ENCODE measurements at regions not wholly inside any gene's neighbourhood (a gene's known extent, or its start where the extent isn't known, plus 50 kb on each side); places are given as distances from the start of the nearest gene placed in this dataset.
"Not testable (repeated sequence)": the region's sequence is repeated elsewhere in the genome, so short reads cannot be mapped to it uniquely, and the experiment has no call there.

GRCh38 chr14:37977481-37977880, 230.2 kb upstream of the SSTR1 start:
- no peaks in the 10 kb centered on the region for H3K4me1 Mint-ChIP-seq (ENCODE audit: low read depth)

GRCh38 chr14:37985826-37986470, 221.8 kb upstream of the SSTR1 start:
- Mint-ChIP-seq H3K4me3 (no peak overlapping the region), H3K9me3 (peaks cover 5% of the 10 kb centered on the region), H3K36me3 (ENCODE audit: low read depth) (no peaks in the 10 kb centered on the region), H3K27me3 (no peaks in the 10 kb centered on the region), H3K27ac (no peak overlapping the region), H3K4me1 (ENCODE audit: low read depth) (peaks cover 5% of the 10 kb centered on the region)

More at GRCh38 chr14:37977481-37977880, 230.2 kb upstream of the SSTR1 start:
- Mint-ChIP-seq H3K27me3 (peaks cover 4% of the 10 kb centered on the region), H3K27ac (no peak overlapping the region), H3K36me3 (ENCODE audit: low read depth) (no peaks in the 10 kb centered on the region), H3K4me3 (no peak overlapping the region), H3K9me3 (peaks cover 5% of the 10 kb centered on the region)

DNA sequence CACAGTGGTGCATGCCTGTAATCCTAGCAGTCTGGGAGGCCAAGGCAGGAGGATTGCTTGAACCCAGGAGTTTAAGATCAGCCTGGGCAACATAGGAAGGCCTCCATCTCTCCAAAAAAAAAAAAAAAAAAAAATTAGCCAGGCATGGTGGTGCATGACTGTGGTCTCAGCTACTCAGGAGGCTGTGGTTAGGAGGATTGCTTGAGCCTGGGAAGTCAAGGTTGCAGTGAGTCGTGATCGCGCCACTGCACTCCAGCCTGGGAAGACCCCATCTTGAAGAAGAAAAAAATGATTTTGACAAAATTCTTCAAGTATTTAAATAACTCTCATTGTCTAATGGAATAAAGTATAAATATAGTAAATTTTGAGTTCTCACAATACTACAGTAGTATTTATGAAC, 219.2 kb upstream of the SSTR1 start:
- Mint-ChIP-seq H3K27ac (no peak overlapping the region), H3K36me3 (ENCODE audit: low read depth) (no peaks in the 10 kb centered on the region), H3K4me1 (ENCODE audit: low read depth) (peaks cover 5% of the 10 kb centered on the region), H3K4me3 (no peak overlapping the region), H3K9me3 (no peaks in the 10 kb centered on the region), H3K27me3 (no peaks in the 10 kb centered on the region)

GRCh38 chr14:37991027-37991426, 216.7 kb upstream of the SSTR1 start:
- H3K9me3 Mint-ChIP-seq = no peaks in the 10 kb centered on the region
- no peak overlapping the region for H3K4me3 Mint-ChIP-seq
- no peaks in the 10 kb centered on the region for H3K36me3 Mint-ChIP-seq (ENCODE audit: low read depth)
- peaks cover under 1% of the 10 kb centered on the region for H3K4me1 Mint-ChIP-seq (ENCODE audit: low read depth)
- H3K27ac Mint-ChIP-seq = no peak overlapping the region
- no peaks in the 10 kb centered on the region for H3K27me3 Mint-ChIP-seq

DNA sequence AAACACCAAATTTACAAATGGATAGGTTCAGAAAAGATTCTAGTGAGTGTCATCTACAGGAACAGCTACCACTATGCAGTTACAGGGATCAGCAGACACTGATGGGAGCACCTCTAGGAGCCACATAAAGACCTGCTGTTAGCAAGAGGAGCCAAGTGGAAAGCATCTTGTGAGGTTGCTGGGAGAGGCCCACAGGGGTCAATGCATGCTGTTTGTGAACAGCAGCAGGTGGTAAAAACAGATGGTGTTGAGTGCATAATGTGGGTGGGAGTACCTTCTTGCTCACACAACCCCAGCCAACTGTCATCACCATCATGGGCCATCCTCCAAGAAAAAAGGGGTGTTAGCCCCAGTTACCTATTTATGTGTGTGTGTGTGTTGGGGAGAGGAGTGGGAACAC, 215.2 kb upstream of the SSTR1 start:
- Mint-ChIP-seq H3K27ac (no peak overlapping the region), H3K27me3 (no peaks in the 10 kb centered on the region), H3K36me3 (ENCODE audit: low read depth) (no peaks in the 10 kb centered on the region), H3K4me3 (no peak overlapping the region), H3K9me3 (no peaks in the 10 kb centered on the region), H3K4me1 (ENCODE audit: low read depth) (no peaks in the 10 kb centered on the region)

DNA sequence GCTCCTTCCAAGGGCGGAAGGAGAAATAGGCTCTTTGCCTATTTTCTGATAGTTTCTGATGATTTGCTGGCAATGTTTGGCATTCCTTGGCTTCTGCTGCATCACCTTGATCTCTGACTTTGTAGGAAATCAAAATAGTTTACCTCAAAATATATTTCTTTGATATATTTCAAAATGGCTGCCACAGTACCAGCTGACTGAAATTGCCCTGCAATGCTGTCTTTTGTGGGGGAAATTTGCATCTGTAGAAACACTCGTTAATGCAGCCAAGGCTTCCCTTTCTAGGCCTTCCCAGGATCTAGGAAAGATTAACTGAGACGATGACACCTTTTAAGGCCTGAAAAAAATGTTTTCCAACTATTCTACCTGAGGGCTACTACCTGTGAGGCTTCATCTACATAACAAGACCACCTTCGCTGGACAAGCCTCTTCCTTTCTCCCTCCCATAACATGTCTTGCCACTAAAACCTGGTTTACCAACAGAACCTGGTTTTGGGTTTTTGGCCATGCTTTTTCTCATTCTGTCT, 212.8 kb upstream of the SSTR1 start:
- Mint-ChIP-seq H3K27me3 (no peaks in the 10 kb centered on the region), H3K4me3 (no peak overlapping the region), H3K4me1 (ENCODE audit: low read depth) (no peaks in the 10 kb centered on the region), H3K36me3 (ENCODE audit: low read depth) (no peaks in the 10 kb centered on the region), H3K27ac (no peak overlapping the region), H3K9me3 (no peaks in the 10 kb centered on the region)

GRCh38 chr14:37997017-37997416, 210.7 kb upstream of the SSTR1 start:
- Mint-ChIP-seq H3K4me3 (no peak overlapping the region), H3K27ac (no peak overlapping the region), H3K9me3 (no peaks in the 10 kb centered on the region), H3K27me3 (no peaks in the 10 kb centered on the region), H3K36me3 (ENCODE audit: low read depth) (no peaks in the 10 kb centered on the region), H3K4me1 (ENCODE audit: low read depth) (no peaks in the 10 kb centered on the region)

GRCh38 chr14:38000340-38000739, 207.4 kb upstream of the SSTR1 start:
- Mint-ChIP-seq H3K4me1 (ENCODE audit: low read depth) (no peaks in the 10 kb centered on the region), H3K36me3 (ENCODE audit: low read depth) (no peaks in the 10 kb centered on the region), H3K9me3 (no peaks in the 10 kb centered on the region), H3K27ac (no peak overlapping the region), H3K4me3 (no peak overlapping the region), H3K27me3 (no peaks in the 10 kb centered on the region)

- no peaks in the 10 kb centered on the region for H3K36me3 Mint-ChIP-seq (ENCODE audit: low read depth)
- H3K4me1 Mint-ChIP-seq (ENCODE audit: low read depth) = no peaks in the 10 kb centered on the region
- no peak overlapping the region for H3K27ac Mint-ChIP-seq
- H3K4me3 Mint-ChIP-seq = no peak overlapping the region
- no peaks in the 10 kb centered on the region for H3K27me3 Mint-ChIP-seq
- no peaks in the 10 kb centered on the region for H3K9me3 Mint-ChIP-seq
Observed at GRCh38 chr14:38001501-38001900, 206.2 kb upstream of the SSTR1 start.

GRCh38 chr14:38003746-38004609, 203.7 kb upstream of the SSTR1 start:
- Mint-ChIP-seq H3K4me3 (no peak overlapping the region), H3K27ac (no peak overlapping the region), H3K9me3 (no peaks in the 10 kb centered on the region), H3K36me3 (ENCODE audit: low read depth) (no peaks in the 10 kb centered on the region), H3K4me1 (ENCODE audit: low read depth) (no peaks in the 10 kb centered on the region), H3K27me3 (no peaks in the 10 kb centered on the region)

- H3K36me3 Mint-ChIP-seq (ENCODE audit: low read depth) = no peaks in the 10 kb centered on the region
- no peaks in the 10 kb centered on the region for H3K9me3 Mint-ChIP-seq
- no peak overlapping the region for H3K27ac Mint-ChIP-seq
- no peaks in the 10 kb centered on the region for H3K4me1 Mint-ChIP-seq (ENCODE audit: low read depth)
- no peaks in the 10 kb centered on the region for H3K27me3 Mint-ChIP-seq
- H3K4me3 Mint-ChIP-seq = no peak overlapping the region
Observed at GRCh38 chr14:38004610-38004879, 203.2 kb upstream of the SSTR1 start.

- H3K27ac Mint-ChIP-seq; H3K36me3 Mint-ChIP-seq (ENCODE audit: low read depth); H3K27me3 Mint-ChIP-seq; H3K4me3 Mint-ChIP-seq; H3K4me1 Mint-ChIP-seq (ENCODE audit: low read depth): not testable (repeated sequence)
- peaks cover 18% of the 10 kb centered on the region for H3K9me3 Mint-ChIP-seq
Observed at GRCh38 chr14:38011156-38011555, 196.5 kb upstream of the SSTR1 start.

GRCh38 chr14:38012056-38012455, 195.6 kb upstream of the SSTR1 start:
- no peak overlapping the region for H3K27ac Mint-ChIP-seq
- H3K4me1 Mint-ChIP-seq (ENCODE audit: low read depth) = no peaks in the 10 kb centered on the region
- H3K4me3 Mint-ChIP-seq = no peak overlapping the region
- H3K36me3 Mint-ChIP-seq (ENCODE audit: low read depth) = peaks cover 7% of the 10 kb centered on the region
- no peaks in the 10 kb centered on the region for H3K27me3 Mint-ChIP-seq
- peaks cover 18% of the 10 kb centered on the region for H3K9me3 Mint-ChIP-seq

DNA sequence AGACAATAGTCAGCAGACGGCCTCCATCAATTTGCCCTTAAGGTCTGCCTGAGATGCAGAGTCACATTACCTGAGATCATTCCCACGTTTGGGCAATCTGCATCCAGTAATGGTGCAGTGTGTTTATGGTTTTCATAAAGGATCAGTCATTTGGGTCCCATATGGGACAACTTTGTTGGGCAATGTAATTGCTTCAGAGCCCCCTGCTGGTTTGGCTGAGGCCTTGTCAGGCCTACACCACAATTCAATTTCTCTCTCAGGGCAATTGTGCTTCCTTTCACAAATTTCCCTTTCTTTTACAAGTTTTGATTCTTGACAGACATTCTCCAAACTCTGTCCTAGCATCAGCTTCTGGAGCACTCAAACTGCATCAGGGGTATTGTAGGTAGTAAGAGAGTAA, 191.2 kb upstream of the SSTR1 start:
- no peak overlapping the region for H3K27ac Mint-ChIP-seq
- H3K36me3 Mint-ChIP-seq (ENCODE audit: low read depth) = peaks cover 7% of the 10 kb centered on the region
- H3K27me3 Mint-ChIP-seq = no peaks in the 10 kb centered on the region
- no peak overlapping the region for H3K4me3 Mint-ChIP-seq
- peaks cover 12% of the 10 kb centered on the region for H3K9me3 Mint-ChIP-seq
- no peaks in the 10 kb centered on the region for H3K4me1 Mint-ChIP-seq (ENCODE audit: low read depth)

GRCh38 chr14:38021861-38022260, 185.8 kb upstream of the SSTR1 start:
- H3K9me3 Mint-ChIP-seq = peaks cover 9% of the 10 kb centered on the region
- no peaks in the 10 kb centered on the region for H3K36me3 Mint-ChIP-seq (ENCODE audit: low read depth)
- H3K27me3 Mint-ChIP-seq = no peaks in the 10 kb centered on the region

GRCh38 chr14:38022775-38023174, 184.9 kb upstream of the SSTR1 start:
- Mint-ChIP-seq H3K9me3 (peaks cover 9% of the 10 kb centered on the region), H3K27me3 (no peaks in the 10 kb centered on the region), H3K4me3 (no peak overlapping the region), H3K4me1 (ENCODE audit: low read depth) (no peaks in the 10 kb centered on the region), H3K36me3 (ENCODE audit: low read depth) (no peaks in the 10 kb centered on the region), H3K27ac (no peak overlapping the region)

More at GRCh38 chr14:38021861-38022260, 185.8 kb upstream of the SSTR1 start:
- H3K4me3 Mint-ChIP-seq = no peak overlapping the region
- H3K4me1 Mint-ChIP-seq (ENCODE audit: low read depth) = no peaks in the 10 kb centered on the region
- H3K27ac Mint-ChIP-seq = no peak overlapping the region
